HEK293 (cell line): ENCODE measurements at regions not wholly inside any gene's neighbourhood (a gene's known extent, or its start where the extent isn't known, plus 50 kb on each side); places are given as distances from the start of the nearest gene placed in this dataset.

Source experiments
- CTCF ChIA-PET: fragments of 350-600 bp; formaldehyde crosslinking; extraction: SDS; loops from one replicate; lab custom pipeline; 2021; ENCODE audit warnings: antibody characterized with exemption; lab: Yijun Ruan, JAX
- POLR2A ChIA-PET: fragments of 300-600 bp; formaldehyde crosslinking; extraction: SDS; loops from one replicate; lab custom pipeline; 2020; ENCODE audit warnings: antibody characterized with exemption, inconsistent platforms; lab: Yijun Ruan, JAX
- H3K27ac ChIP-seq: fragments of 200-500 bp; sonication (Bioruptor generic); 2 replicates; pipeline ENCODE4 v1.5.1; 2014; ENCODE audit warnings: low read depth, low read length, control low read depth, inconsistent platforms; ENCODE audit errors: extremely low read depth
- H3K36me3 ChIP-seq, 2 experiments: fragments of 200-500 bp in 1 of 2; sonication (Bioruptor generic) in 1 of 2; 1 replicate in 1 of 2; 2 replicates in 1 of 2; pipeline ENCODE4 v1.5.1; 2014 to 2017; ENCODE audit warnings: inconsistent platforms in 2 of 2, low read length in 2 of 2; ENCODE audit not compliant: control insufficient read depth in 2 of 2, insufficient read depth in 1 of 2
- H3K4me1 ChIP-seq: fragments of 200-500 bp; sonication (Bioruptor generic); 2 replicates; pipeline ENCODE4 v1.5.1; 2014; ENCODE audit warnings: mild to moderate bottlenecking, low read length, inconsistent platforms; ENCODE audit not compliant: control insufficient read depth, insufficient read depth
- H3K4me3 ChIP-seq: 2 replicates; pipeline ENCODE4 v1.5.1; 2011; ENCODE audit warnings: low read depth, mild to moderate bottlenecking, control low read depth, low read length, moderate library complexity
- H3K9me3 ChIP-seq: fragments of 200-500 bp; sonication (Bioruptor generic); 2 replicates; pipeline ENCODE4 v1.5.1; 2014; ENCODE audit warnings: low read depth, low read length, inconsistent platforms; ENCODE audit not compliant: control insufficient read depth, insufficient read depth
- CTCF ChIP-seq: fragments of 450-650 bp; formaldehyde crosslinking; IDR thresholded peaks from 2 replicates; pipeline ENCODE4 v1.5.1; 2016; ENCODE audit warnings: missing biosample characterization, missing genetic modification characterization
- PRDM6 ChIP-seq: fragments of 450-650 bp; formaldehyde crosslinking; IDR thresholded peaks from 2 replicates; pipeline ENCODE4 v1.5.1; 2017; ENCODE audit warnings: missing biosample characterization, missing genetic modification characterization
- REST ChIP-seq: fragments of 450-650 bp; formaldehyde crosslinking; IDR thresholded peaks from 2 replicates; pipeline ENCODE4 v1.5.1; 2016; ENCODE audit warnings: missing biosample characterization, missing genetic modification characterization
- ZBTB26 ChIP-seq: fragments of 450-650 bp; formaldehyde crosslinking; optimal IDR thresholded peaks from 2 replicates; pipeline ENCODE3; 2016; ENCODE audit warnings: missing biosample characterization, mild to moderate bottlenecking, missing genetic modification characterization
- ZFP41 ChIP-seq: fragments of 450-650 bp; formaldehyde crosslinking; IDR thresholded peaks from 2 replicates; pipeline ENCODE4 v1.5.1; 2016; ENCODE audit warnings: missing biosample characterization, missing genetic modification characterization, borderline replicate concordance
- ZNF114 ChIP-seq: fragments of 450-650 bp; formaldehyde crosslinking; IDR thresholded peaks from 2 replicates; pipeline ENCODE4 v1.5.0; 2017; ENCODE audit warnings: missing biosample characterization, missing genetic modification characterization
- ZNF132 ChIP-seq: fragments of 450-650 bp; formaldehyde crosslinking; IDR thresholded peaks from 2 replicates; pipeline ENCODE4 v1.5.1; 2017; ENCODE audit warnings: missing biosample characterization, missing genetic modification characterization, borderline replicate concordance
- ZNF138 ChIP-seq: fragments of 450-650 bp; formaldehyde crosslinking; IDR thresholded peaks from 2 replicates; pipeline ENCODE4 v1.5.1; 2016; ENCODE audit warnings: missing biosample characterization, missing genetic modification characterization, borderline replicate concordance
- ZNF148 ChIP-seq: fragments of 450-650 bp; formaldehyde crosslinking; IDR thresholded peaks from 2 replicates; pipeline ENCODE4 v1.5.0; 2017; ENCODE audit warnings: missing biosample characterization, missing genetic modification characterization, borderline replicate concordance
- ZNF16 ChIP-seq: fragments of 450-650 bp; formaldehyde crosslinking; IDR thresholded peaks from 2 replicates; pipeline ENCODE4 v1.5.1; 2016; ENCODE audit warnings: low read depth, missing biosample characterization, missing genetic modification characterization
- ZNF2 ChIP-seq: fragments of 450-650 bp; formaldehyde crosslinking; IDR thresholded peaks from 2 replicates; pipeline ENCODE4 v1.5.1; 2016; ENCODE audit warnings: missing biosample characterization, missing genetic modification characterization
- ZNF214 ChIP-seq: fragments of 450-650 bp; formaldehyde crosslinking; IDR thresholded peaks from 2 replicates; pipeline ENCODE4 v1.5.1; 2017; ENCODE audit warnings: missing biosample characterization, mild to moderate bottlenecking, missing genetic modification characterization, borderline replicate concordance
- ZNF404 ChIP-seq: fragments of 450-650 bp; formaldehyde crosslinking; IDR thresholded peaks from 2 replicates; pipeline ENCODE4 v1.5.1; 2017; ENCODE audit warnings: missing biosample characterization, missing genetic modification characterization
- ZNF585B ChIP-seq: fragments of 450-650 bp; formaldehyde crosslinking; IDR thresholded peaks from 2 replicates; pipeline ENCODE4 v1.5.1; 2016; ENCODE audit warnings: missing biosample characterization, missing genetic modification characterization
- ZNF621 ChIP-seq: fragments of 450-650 bp; formaldehyde crosslinking; IDR thresholded peaks from 2 replicates; pipeline ENCODE4 v1.5.1; 2017; ENCODE audit warnings: missing biosample characterization, missing genetic modification characterization
- ZNF623 ChIP-seq: fragments of 450-650 bp; formaldehyde crosslinking; IDR thresholded peaks from 2 replicates; pipeline ENCODE4 v1.5.1; 2016; ENCODE audit warnings: missing biosample characterization, missing genetic modification characterization
- ZNF639 ChIP-seq: fragments of 450-650 bp; formaldehyde crosslinking; IDR thresholded peaks from 2 replicates; pipeline ENCODE4 v1.5.1; 2016; ENCODE audit warnings: missing biosample characterization, missing genetic modification characterization
- ZNF654 ChIP-seq: fragments of 450-650 bp; formaldehyde crosslinking; IDR thresholded peaks from 2 replicates; pipeline ENCODE4 v1.5.1; 2016; ENCODE audit warnings: low read depth, missing biosample characterization, missing genetic modification characterization
- ZNF677 ChIP-seq: fragments of 450-650 bp; IDR thresholded peaks from 2 replicates; pipeline ENCODE4 v1.5.0; 2018; ENCODE audit warnings: missing biosample characterization, mild to moderate bottlenecking, missing genetic modification characterization, moderate library complexity

- TF ChIP-seq ZNF639 (tag by site-specific recombination): no peak
- TF ChIP-seq ZNF132 (tag by site-specific recombination): no peak
- TF ChIP-seq ZNF214 (tag by site-specific recombination): no peak
- TF ChIP-seq ZFP41 (tag by site-specific recombination): no peak
- TF ChIP-seq ZNF138 (tag by site-specific recombination): no peak
- no peak for TF ChIP-seq ZNF16 (tag by site-specific recombination)
- no peak for TF ChIP-seq ZNF2
- no peak for TF ChIP-seq ZNF621 (tag by site-specific recombination)
- no peak for TF ChIP-seq ZNF677 (tag by site-specific recombination)
Observed at GRCh38 chr6:99152347-99152643, 197.2 kb downstream of the FAXC start (continued).

- CTCF ChIA-PET: interaction anchor here (0.5 to 7.9 kb wide), 30 partner anchors 8 to 1685 kb away, joined by 3 to 124 read pairs (median 4); no protein-coding TSS in a partner anchor
- Histone ChIP-seq H3K4me3 (no peak overlapping the region), H3K4me1 (no peaks in the 10 kb centered on the region), H3K9me3 (no peaks in the 10 kb centered on the region), H3K36me3 (no peaks in the 10 kb centered on the region), H3K27ac (no peak overlapping the region)
- POLR2A ChIA-PET: no interaction called here
- TF ChIP-seq ZNF148 (tag by site-specific recombination) (no peak), ZNF654 (peak; percentile 39), CTCF (peak; percentile 56)
Observed at GRCh38 chr6:99151634-99152346, 197.7 kb downstream of the FAXC start.

GRCh38 chr6:99148761-99149160 is 200.7 kb downstream of the FAXC start:
- ChIA-PET CTCF (interaction anchor here (1.5 to 4.9 kb wide), 2 partner anchors 29 to 93 kb away, joined by 3 to 38 read pairs; no protein-coding TSS in a partner anchor), POLR2A (no interaction called here)
- H3K9me3 ChIP-seq: no peaks in the 10 kb centered on the region
- no peaks in the 10 kb centered on the region for H3K36me3 ChIP-seq
- H3K4me3 ChIP-seq: no peak overlapping the region
- H3K4me1 ChIP-seq: no peaks in the 10 kb centered on the region
- H3K27ac ChIP-seq: no peak overlapping the region
- no peak for TF ChIP-seq ZNF404
- no peak for TF ChIP-seq ZNF114 (tag by site-specific recombination)
- TF ChIP-seq REST (tag by site-specific recombination): no peak
- TF ChIP-seq ZBTB26 (tag by site-specific recombination): no peak
- no peak for TF ChIP-seq ZNF623 (tag by site-specific recombination)
- no peak for TF ChIP-seq PRDM6 (tag by site-specific recombination)
- TF ChIP-seq ZNF585B: no peak
